Endothelial cell (in vitro differentiated cells): ENCODE measurements at regions not wholly inside any gene's neighbourhood (a gene's known extent, or its start where the extent isn't known, plus 50 kb on each side); places are given as distances from the start of the nearest gene placed in this dataset.

Experiments
- DNase-seq: peaks from one replicate; pipeline ENCODE4 v3.0.0; 2021; ENCODE audit warnings: low spot score
- H3K27ac Mint-ChIP-seq: one replicate; pipeline ENCODE4 v1.8.0; 2021; ENCODE audit warnings: mixed read lengths, inconsistent platforms; ENCODE audit not compliant: unreplicated experiment
- H3K27me3 Mint-ChIP-seq: one replicate; pipeline ENCODE4 v1.8.0; 2021; ENCODE audit warnings: mild to moderate bottlenecking, moderate library complexity, mixed read lengths, inconsistent platforms; ENCODE audit not compliant: unreplicated experiment
- H3K36me3 Mint-ChIP-seq: one replicate; pipeline ENCODE4 v1.8.0; 2021; ENCODE audit warnings: mild to moderate bottlenecking, low read depth, mixed read lengths, inconsistent platforms; ENCODE audit not compliant: unreplicated experiment
- H3K4me1 Mint-ChIP-seq: one replicate; pipeline ENCODE4 v1.8.0; 2021; ENCODE audit warnings: mild to moderate bottlenecking, mixed read lengths, inconsistent platforms; ENCODE audit not compliant: unreplicated experiment
- H3K4me3 Mint-ChIP-seq: one replicate; pipeline ENCODE4 v1.8.0; 2021; ENCODE audit warnings: mild to moderate bottlenecking, mixed read lengths, inconsistent platforms; ENCODE audit not compliant: unreplicated experiment
- H3K9me3 Mint-ChIP-seq: one replicate; pipeline ENCODE4 v1.8.0; 2021; ENCODE audit warnings: mixed read lengths, inconsistent platforms; ENCODE audit not compliant: unreplicated experiment
- CTCF ChIP-seq: fragments of 200-600 bp; sonication (generic); IDR thresholded peaks from one replicate; pipeline ENCODE4 v1.5.0; 2021; ENCODE audit warnings: antibody characterized with exemption; ENCODE audit not compliant: unreplicated experiment

DNA sequence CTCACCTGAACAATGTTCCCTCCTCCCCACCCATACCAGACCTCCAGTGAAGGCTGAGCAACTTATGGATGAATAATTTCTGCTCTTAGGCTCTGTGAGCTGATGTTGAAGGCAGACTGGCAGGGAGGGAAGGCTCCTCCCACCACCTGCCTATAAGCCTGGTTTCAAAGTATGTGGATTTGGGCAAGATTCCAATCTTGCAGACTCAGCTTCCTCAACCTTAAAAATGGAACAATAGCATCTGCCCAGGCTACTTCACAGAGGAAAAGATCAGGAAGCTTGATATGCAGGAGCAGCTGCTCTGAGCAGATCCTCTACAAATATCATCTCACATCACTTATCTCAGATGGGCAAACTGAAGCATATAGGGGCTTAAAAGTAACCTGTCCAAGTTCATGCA lies 112.2 kb downstream of the ZFP36L2 start:
- Mint-ChIP-seq H3K36me3 (peaks cover 8% of the 10 kb centered on the region), H3K27ac (no peak overlapping the region), H3K27me3 (peaks cover 8% of the 10 kb centered on the region), H3K9me3 (no peaks in the 10 kb centered on the region), H3K4me3 (no peak overlapping the region), H3K4me1 (peaks cover 26% of the 10 kb centered on the region)
- DNase-seq, result no peak
- no peak for TF ChIP-seq CTCF

- H3K27me3 Mint-ChIP-seq, result peaks cover 8% of the 10 kb centered on the region
- H3K27ac Mint-ChIP-seq, result no peak overlapping the region
Measured at GRCh38 chr2:43111788-43112554, 114.4 kb downstream of the ZFP36L2 start.

GRCh38 chr2:43110442-43110871 lies 115.9 kb downstream of the ZFP36L2 start:
- Mint-ChIP-seq H3K4me1 (peaks cover 27% of the 10 kb centered on the region), H3K36me3 (no peaks in the 10 kb centered on the region), H3K4me3 (no peak overlapping the region), H3K27ac (no peak overlapping the region), H3K9me3 (no peaks in the 10 kb centered on the region), H3K27me3 (peaks cover 8% of the 10 kb centered on the region)
- no peak for DNase-seq
- TF ChIP-seq CTCF, result no peak

More at GRCh38 chr2:43111788-43112554, 114.4 kb downstream of the ZFP36L2 start:
- peaks cover 24% of the 10 kb centered on the region for H3K4me1 Mint-ChIP-seq
- no peaks in the 10 kb centered on the region for H3K36me3 Mint-ChIP-seq
- no peak overlapping the region for H3K4me3 Mint-ChIP-seq
- DNase-seq, result no peak
- TF ChIP-seq CTCF, result no peak
- no peaks in the 10 kb centered on the region for H3K9me3 Mint-ChIP-seq

GRCh38 chr2:43109261-43109743 lies 117.1 kb downstream of the ZFP36L2 start:
- no peak for DNase-seq
- Mint-ChIP-seq H3K27me3 (peaks cover 4% of the 10 kb centered on the region), H3K4me3 (no peak overlapping the region), H3K36me3 (no peaks in the 10 kb centered on the region), H3K27ac (no peak overlapping the region), H3K9me3 (no peaks in the 10 kb centered on the region), H3K4me1 (peaks cover 17% of the 10 kb centered on the region)
- TF ChIP-seq CTCF, result no peak

DNA sequence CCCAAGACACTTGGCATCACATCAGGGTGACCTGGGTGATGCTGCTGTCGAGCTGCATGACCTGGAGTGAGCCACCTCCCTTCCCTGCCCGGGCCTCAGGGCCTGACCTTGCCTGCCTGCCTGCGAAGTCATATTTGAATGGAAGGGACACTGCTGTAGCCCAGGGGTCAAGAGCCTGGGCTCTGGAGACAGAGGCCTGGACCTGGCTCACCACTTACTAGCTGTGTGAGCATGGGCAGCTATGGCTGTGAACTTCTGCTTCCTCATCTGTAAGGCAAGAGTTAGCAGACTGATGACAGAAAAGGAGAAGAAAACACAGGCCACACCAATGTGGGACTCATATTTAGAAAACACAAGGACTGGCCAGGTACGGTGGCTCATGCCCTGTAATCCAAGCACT lies 118.7 kb downstream of the ZFP36L2 start:
- Mint-ChIP-seq H3K4me3 (no peak overlapping the region), H3K36me3 (no peaks in the 10 kb centered on the region), H3K4me1 (peaks cover 4% of the 10 kb centered on the region), H3K27me3 (peaks cover 7% of the 10 kb centered on the region), H3K27ac (no peak overlapping the region), H3K9me3 (no peaks in the 10 kb centered on the region)
- TF ChIP-seq CTCF, result no peak
- DNase-seq, result no peak
